SKM-1 treated with dmso at 0.1 percent for 144 hours (cell line): ENCODE measurements at regions not wholly inside any gene's neighbourhood (a gene's known extent, or its start where the extent isn't known, plus 50 kb on each side); places are given as distances from the start of the nearest gene placed in this dataset.
"Not testable (repeated sequence)": the region's sequence is repeated elsewhere in the genome, so short reads cannot be mapped to it uniquely, and the experiment has no call there.

Source experiments
- DNase-seq: peaks from one replicate; lab custom pipeline; 2025; ENCODE audit not compliant: unreplicated experiment; lab: John Stamatoyannopoulos, UW

- no peak for DNase-seq
Measured at GRCh38 chr5:92002721-92003274, 619.7 kb upstream of the ARRDC3 start.

- no peak for DNase-seq
Measured at GRCh38 chr5:91998774-91999173, 615.7 kb upstream of the ARRDC3 start.

DNA sequence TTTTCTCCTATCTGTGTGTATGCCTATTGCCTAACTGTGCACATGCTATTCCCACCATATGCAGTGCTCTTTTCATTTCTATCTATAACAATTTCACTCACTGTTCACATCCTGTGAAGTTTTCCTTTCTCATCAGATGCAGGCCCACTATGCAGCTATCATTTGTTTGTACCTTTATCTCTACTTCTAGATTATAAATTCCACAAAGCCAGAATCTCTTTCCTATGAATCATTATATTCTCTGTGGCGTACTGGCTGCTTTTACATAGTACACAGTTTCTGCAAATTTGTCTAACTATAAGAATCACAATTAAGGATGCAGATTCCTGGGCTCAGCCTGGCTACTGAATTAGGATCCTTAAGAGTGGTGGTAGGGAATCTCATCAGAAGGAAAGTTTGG is 600.8 kb upstream of the ARRDC3 start:
- no peak for DNase-seq

DNA sequence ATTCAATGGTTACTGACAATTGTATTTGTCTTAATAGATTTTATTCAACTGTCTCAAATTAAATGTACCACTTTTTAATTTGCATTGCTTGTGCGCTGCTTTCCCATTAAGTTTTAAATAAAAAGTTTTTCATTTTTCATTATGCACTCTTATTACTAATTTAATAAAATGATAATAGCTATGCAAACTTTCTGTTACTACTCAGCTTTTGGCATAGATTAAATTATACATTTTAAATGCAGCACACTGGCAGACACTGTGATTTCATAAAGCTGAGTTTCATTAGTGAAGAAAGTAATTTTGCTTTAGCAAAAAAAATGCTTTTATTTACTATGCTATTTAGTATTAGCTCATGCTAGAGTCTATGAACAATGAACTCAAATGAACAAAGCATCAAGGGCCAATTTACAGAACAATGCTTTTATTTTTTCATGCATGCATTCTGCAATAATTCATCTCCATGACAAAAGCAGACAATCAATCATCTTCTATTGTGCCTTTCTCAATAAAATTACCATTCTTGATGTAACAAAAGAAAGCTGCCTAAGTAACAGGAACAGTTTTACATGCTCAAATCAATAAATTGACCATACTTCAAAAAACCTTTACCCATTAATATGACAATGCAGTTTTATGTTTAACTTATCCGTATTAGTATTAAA is 595.2 kb upstream of the ARRDC3 start:
- no peak for DNase-seq

GRCh38 chr5:91977579-91977978 is 594.5 kb upstream of the ARRDC3 start:
- no peak for DNase-seq

DNA sequence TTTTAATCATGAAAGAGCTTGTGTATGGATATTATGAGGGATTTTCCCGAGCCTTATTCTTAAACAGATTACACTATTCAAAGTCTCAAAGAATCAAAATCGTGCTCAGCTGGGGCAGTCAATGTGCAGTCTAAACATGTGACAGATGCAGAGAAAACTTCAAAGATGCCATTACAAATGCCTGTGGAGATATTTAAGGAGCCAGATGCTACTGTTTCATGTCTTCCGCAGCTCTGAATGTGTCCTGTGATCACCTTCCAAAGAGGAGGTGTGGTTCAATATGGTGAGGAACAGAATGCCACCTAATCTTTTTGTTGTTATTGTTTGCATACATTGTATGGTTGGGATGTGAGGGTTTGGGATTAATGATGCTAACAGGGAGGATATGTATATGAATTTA is 593.3 kb upstream of the ARRDC3 start:
- DNase-seq, result no peak

DNA sequence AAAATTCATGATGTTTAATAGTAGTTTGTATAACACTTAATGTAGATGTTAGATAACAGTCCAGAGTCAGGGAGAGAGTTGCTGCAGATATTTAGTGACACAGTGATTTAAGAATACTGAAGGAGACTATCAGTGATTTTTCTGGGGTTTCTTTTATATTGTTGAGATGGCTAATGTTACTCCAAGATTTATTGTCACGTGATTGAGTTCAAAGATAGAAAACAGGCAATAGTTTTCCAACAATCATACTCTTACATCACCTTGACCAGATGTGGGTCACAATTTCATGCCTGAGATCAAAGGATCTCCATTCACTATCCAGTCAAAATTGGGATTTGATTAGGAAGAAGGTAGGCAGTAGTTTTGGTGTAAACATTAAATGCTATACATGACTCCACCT is 580.0 kb upstream of the ARRDC3 start:
- DNase-seq, result no peak

DNA sequence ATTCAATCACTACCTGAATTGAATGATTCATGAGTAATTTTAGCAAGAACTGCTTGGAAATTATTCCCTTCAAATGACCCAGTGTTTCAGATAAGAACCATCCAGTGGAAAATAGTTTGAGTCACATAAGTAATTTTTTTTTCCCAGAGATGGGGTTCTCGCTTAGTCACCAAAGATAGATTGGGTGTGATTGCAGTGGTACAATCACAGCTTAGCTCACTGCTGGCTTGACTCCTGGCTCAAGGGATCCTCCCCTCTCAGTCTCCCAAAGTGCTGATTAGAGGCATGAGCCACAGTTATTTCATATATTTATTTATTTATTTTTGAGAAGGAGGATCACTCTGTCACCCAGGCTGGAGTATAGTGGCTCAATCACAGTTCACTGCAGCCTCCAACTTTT is 574.5 kb upstream of the ARRDC3 start:
- DNase-seq, result no peak

- DNase-seq, result no peak
Measured at GRCh38 chr5:91956738-91957137, 573.6 kb upstream of the ARRDC3 start.

- DNase-seq, result no peak
Measured at GRCh38 chr5:91955610-91956009, 572.5 kb upstream of the ARRDC3 start.

GRCh38 chr5:91954136-91954535 is 571.0 kb upstream of the ARRDC3 start:
- DNase-seq, result no peak

DNA sequence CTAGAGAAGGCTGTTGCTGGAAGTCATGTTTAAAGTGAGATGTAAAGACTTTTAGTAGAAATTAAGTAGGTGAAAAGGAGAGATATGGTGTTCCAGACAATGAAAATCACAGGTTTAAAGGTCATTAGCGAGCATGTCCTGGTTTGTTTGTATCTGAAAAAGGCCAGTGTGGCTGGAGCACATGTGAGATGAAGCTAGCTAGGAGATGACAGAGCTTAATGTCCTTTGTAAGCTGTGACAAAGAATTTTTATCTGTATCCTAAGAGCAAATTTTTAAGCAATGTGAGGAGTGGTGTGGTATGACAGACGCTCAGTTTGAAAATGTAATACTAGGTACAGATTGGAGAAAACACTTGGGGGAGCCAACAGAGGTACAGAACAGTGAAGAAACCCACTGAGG is 567.2 kb upstream of the ARRDC3 start:
- DNase-seq, result no peak

- DNase-seq, result no peak
Measured at GRCh38 chr5:91946870-91947269, 563.8 kb upstream of the ARRDC3 start.

DNA sequence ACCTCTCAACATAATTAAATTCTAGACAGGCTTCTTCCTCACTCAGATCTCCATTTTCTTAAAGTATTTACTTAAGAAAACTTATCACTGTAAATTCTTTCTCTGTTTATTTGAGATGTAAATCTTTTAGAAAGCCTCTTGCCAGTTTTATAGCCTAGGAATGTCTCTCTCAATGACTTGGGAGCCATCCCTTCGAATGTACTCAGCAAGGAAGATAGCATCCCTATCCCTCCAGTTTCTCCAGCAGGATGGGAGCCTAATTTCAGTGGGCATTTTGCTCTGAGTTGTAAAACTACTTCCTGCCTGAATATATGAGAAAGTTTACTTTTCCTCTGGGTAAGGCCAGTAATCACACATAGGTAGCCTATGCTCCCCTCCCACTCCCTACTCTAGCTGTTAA is 558.5 kb upstream of the ARRDC3 start:
- no peak for DNase-seq

DNA sequence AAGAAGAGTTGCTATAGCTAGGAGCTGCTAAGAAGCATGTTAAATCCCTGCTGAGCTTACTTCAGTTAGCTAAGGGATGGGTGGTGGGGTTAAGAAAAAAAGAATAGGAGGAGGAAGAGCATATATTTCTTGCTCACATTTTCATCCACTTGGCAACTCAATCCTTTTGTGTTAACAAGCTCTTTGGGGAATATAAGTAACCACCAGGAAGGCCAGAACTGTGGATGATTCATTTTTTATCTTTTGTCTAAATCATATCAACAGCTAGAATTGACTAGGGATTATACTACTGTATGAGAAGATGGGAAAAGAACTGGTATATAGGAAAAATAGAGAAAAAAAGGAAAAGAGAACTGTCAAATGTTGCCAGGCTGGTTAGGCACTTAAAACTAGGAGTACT is 555.3 kb upstream of the ARRDC3 start:
- DNase-seq, result no peak

DNA sequence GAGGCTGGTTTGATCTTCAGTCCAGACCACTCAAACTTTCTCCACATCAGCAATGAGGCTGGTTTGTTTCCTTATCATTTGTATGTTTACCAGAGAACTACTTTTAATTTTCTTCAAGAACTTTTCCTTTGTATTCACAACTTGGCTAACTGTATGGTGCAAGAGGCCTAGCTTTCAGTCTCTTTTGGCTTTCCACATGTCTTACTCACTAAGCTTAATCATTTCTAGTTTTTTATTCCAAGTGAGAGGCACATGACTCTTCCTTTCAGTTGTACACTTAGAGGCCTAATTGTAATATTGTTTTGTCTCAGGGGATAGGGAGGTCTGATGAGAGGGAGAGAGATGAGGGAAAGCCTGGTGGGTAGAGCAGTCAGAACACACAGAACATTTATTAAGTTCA is 554.0 kb upstream of the ARRDC3 start:
- DNase-seq, result no peak

- DNase-seq, result no peak
Measured at GRCh38 chr5:91929522-91929817, 546.4 kb upstream of the ARRDC3 start.

- peak; percentile 10 for DNase-seq
Measured at GRCh38 chr5:91928754-91929521, 545.8 kb upstream of the ARRDC3 start.

GRCh38 chr5:91927439-91927838 is 544.3 kb upstream of the ARRDC3 start:
- no peak for DNase-seq

DNA sequence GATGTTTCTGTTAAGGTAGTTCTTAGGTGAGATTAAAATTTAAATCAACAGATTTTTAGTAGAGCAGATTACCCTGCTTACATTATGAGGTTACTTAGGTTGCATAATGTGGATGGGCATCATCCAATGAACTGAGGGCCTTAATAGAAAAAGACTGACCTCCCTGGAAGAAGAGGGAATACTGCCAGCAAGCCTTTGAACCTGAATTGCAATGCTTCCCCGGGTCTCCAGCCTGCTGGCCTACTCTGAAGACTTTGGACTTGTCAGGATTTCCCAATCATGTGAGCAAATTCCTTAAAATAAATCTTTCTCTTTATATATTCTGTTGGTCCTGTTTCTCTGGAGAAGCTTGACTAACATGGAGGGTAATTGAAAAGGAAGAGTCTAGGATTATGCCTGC is 542.1 kb upstream of the ARRDC3 start:
- DNase-seq, result no peak

DNA sequence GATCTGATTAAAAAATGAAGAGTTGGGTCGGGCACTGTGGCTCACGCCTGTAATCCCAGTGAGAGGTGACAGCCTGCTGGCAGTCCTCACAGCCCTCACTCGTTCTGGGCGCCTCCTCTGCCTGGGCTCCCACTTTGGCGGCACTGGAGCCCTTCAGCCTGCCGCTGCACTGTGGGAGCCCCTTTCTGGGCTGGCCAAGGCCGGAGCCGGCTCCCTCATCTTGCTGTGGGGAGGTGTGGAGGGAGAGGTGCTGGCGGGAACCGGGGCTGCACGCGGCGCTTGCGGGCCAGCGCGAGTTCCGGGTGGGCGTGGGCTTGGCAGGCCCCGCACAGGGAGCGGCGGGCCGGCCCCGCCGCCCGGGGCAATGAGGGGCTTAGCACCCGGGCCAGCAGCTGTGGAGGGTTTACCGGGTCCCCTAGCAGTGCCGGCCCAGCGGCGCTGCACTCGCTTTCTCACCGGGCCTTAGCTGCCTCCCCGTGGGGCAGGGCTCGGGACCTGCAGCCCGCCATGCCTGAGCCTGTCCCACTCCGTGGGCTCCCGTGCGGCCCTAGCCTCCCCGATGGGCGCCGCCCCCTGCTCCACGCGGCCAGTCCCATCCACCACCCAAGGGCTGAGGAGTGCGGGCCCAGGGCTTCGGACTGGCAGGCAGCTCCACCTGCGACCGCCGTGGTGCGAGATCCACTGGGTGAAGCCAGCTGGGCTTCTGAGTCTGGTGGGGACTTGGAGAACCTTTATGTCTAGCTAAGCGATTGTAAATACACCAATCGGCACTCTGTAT is 534.1 kb upstream of the ARRDC3 start:
- DNase-seq, result not testable (repeated sequence)

GRCh38 chr5:91910655-91911054 is 527.5 kb upstream of the ARRDC3 start:
- DNase-seq, result no peak
